Fibroblast of lung (primary cell): ENCODE measurements at regions not wholly inside any gene's neighbourhood (a gene's known extent, or its start where the extent isn't known, plus 50 kb on each side); places are given as distances from the start of the nearest gene placed in this dataset.

ENCODE experiments used
- CTCF ChIP-seq, 2 donors: IDR thresholded peaks in 1 of 2; conservative IDR thresholded peaks in 1 of 2; 1 replicate in 1 of 2; 2 replicates in 1 of 2; pipeline ENCODE4 v1.5.1; 2011 to 2012; ENCODE audit warnings: low read length in 2 of 2, control low read depth in 1 of 2, inconsistent platforms in 1 of 2, low read depth in 1 of 2, mild to moderate bottlenecking in 1 of 2
- EZH2 ChIP-seq: IDR thresholded peaks from 2 replicates; pipeline ENCODE4 v1.5.1; 2012; ENCODE audit warnings: low read length, control low read depth, mild to moderate bottlenecking; ENCODE audit errors: missing control alignments

- TF ChIP-seq CTCF (conservative IDR thresholded peaks at IDR 0.05 in 1 of 2, IDR thresholded peaks at IDR 0.05 in 1 of 2; ENCODE audit: low read depth in 1 of 2, low read length in 2 of 2) (no peak), EZH2 (no peak)
Measured at GRCh38 chr11:45511566-45511965, 153.9 kb downstream of the CHST1 start.
